ENCODE measurements at regions not wholly inside any gene's neighbourhood (a gene's known extent, or its start where the extent isn't known, plus 50 kb on each side); places are given as distances from the start of the nearest gene placed in this dataset.

DNA sequence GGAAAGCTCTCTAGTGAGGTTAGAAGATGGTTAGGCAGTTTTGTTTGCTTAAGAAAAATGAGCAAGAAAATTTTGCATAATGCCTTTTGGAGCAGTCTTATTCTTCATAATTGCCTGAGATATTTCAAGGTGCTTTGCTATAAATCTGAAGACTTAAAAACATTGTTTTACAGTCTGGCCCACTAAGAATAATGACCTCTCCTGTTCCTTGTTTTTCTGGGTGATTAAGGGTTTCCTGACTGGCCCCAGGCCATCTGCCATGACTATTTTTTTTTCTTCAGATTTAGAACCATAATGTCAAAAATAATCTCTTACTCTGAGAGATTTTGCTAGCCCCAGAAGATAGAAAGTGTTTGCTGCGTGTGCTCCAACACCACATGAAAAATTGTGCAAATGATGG, 72.3 kb upstream of the CENPW start:
- Histone ChIP-seq H3K4me1 (no peaks in the 10 kb centered on the region), H3K4me3 (no peak overlapping the region), H3K9me3 (no peaks in the 10 kb centered on the region), H3K27me3 (no peaks in the 10 kb centered on the region), H3K27ac (no peak overlapping the region), H3K36me3 (no peaks in the 10 kb centered on the region)
- TF ChIP-seq, protein P1, sequence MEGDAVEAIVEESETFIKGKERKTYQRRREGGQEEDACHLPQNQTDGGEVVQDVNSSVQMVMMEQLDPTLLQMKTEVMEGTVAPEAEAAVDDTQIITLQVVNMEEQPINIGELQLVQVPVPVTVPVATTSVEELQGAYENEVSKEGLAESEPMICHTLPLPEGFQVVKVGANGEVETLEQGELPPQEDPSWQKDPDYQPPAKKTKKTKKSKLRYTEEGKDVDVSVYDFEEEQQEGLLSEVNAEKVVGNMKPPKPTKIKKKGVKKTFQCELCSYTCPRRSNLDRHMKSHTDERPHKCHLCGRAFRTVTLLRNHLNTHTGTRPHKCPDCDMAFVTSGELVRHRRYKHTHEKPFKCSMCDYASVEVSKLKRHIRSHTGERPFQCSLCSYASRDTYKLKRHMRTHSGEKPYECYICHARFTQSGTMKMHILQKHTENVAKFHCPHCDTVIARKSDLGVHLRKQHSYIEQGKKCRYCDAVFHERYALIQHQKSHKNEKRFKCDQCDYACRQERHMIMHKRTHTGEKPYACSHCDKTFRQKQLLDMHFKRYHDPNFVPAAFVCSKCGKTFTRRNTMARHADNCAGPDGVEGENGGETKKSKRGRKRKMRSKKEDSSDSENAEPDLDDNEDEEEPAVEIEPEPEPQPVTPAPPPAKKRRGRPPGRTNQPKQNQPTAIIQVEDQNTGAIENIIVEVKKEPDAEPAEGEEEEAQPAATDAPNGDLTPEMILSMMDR (IDR thresholded peaks at IDR 0.05) = no peak
- ATAC-seq (no peak), DNase-seq (no peak)
- intact Hi-C loops (cut with DNase I) = no loop called here

DNA sequence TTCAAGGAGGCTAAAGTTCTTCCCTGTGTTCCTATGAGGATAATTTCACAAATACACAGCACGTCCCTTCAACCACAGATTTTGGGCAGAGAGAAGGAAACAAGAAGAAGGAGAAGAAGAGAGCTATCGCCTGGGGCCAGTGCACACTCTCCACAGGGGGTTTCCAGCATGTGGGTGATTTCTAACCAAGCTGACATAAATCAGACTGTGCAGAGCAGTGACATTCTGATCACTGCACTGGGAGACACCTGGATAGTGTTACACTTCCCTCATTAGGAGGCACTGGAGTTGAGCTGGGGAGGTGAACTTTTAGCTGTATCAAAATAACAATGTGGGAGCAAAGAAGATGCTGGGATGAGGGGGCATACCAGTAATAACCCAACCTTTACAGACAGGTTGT, 71.8 kb upstream of the CENPW start:
- no peak for DNase-seq
- TF ChIP-seq, protein P1 (IDR thresholded peaks at IDR 0.05) = no peak

DNA sequence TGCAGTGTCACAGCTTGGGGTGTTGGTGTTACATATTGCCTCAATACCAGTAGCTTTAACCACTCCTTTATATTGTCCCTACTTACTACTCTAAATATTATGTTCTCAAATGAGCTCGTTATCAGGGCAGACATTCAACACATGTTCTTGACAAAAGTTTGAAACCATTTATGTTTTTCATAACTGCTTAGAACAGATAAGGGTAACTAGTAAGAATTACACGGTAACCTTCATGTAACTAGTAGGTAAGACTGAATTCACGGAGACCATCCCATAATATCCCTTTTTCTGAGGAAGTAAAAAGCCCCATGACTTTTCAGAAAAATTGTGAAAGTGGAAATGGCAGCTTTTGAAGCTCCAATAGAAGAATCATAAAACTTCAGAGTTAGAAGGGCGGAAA, 59.6 kb upstream of the CENPW start:
- TF ChIP-seq, protein P1 (IDR thresholded peaks at IDR 0.05) = no peak
- Histone ChIP-seq H3K4me3 (no peak overlapping the region), H3K27ac (no peak overlapping the region), H3K4me1 (no peaks in the 10 kb centered on the region), H3K36me3 (no peaks in the 10 kb centered on the region), H3K27me3 (no peaks in the 10 kb centered on the region), H3K9me3 (no peaks in the 10 kb centered on the region)
- DNase-seq (no peak), ATAC-seq (no peak)
- intact Hi-C loops (cut with DNase I) = no loop called here

More for the DNA sequence above, 71.8 kb upstream of the CENPW start:
- Histone ChIP-seq H3K4me3 (no peak overlapping the region), H3K27ac (no peak overlapping the region), H3K9me3 (no peaks in the 10 kb centered on the region), H3K27me3 (no peaks in the 10 kb centered on the region), H3K36me3 (no peaks in the 10 kb centered on the region), H3K4me1 (no peaks in the 10 kb centered on the region)
- no peak for ATAC-seq
- intact Hi-C loops (cut with DNase I) = no loop called here

DNA sequence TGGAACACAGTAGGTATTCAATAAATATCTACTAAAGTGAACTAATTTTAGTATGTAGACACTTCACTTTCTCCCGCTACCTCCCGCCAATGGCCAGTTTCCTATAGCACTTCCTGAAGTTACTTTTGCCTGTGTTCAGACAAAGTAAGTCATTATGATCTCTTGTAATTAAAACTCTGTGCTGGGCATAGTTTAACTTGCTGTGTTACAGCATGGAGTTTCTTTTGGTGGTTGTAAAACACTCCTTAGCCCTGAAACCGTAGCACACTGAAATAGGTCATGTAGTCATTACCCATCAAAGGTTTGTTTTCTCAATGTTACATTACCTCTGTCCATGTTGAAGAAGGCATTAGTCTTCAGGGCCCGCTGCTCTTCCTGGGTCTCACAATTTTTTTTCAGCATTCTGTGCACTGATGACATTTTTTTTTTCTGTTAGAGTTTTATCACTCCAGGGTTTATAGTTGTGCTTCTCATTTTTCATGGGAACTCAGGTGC, 54.0 kb upstream of the CENPW start:
- intact Hi-C loops (cut with DNase I) = no loop called here
- Histone ChIP-seq H3K27ac (no peak overlapping the region), H3K9me3 (no peaks in the 10 kb centered on the region), H3K36me3 (no peaks in the 10 kb centered on the region), H3K27me3 (no peaks in the 10 kb centered on the region), H3K4me1 (no peaks in the 10 kb centered on the region), H3K4me3 (no peak overlapping the region)
- DNase-seq (no peak), ATAC-seq (no peak)
- TF ChIP-seq, protein P1 (IDR thresholded peaks at IDR 0.05) = no peak
